GM18499 (cell line): ENCODE measurements at regions not wholly inside any gene's neighbourhood (a gene's known extent, or its start where the extent isn't known, plus 50 kb on each side); places are given as distances from the start of the nearest gene placed in this dataset.
A peak's percentile ranks its signal among the peaks of the same experiment; 100 is the strongest.
"Not testable (repeated sequence)": the region's sequence is repeated elsewhere in the genome, so short reads cannot be mapped to it uniquely, and the experiment has no call there.

Experiments used
- ATAC-seq: cut with Tn5 transposase; IDR thresholded peaks from one replicate; pipeline ENCODE4 v1.9.1; 2021; ENCODE audit warnings: moderate number of reproducible peaks; ENCODE audit not compliant: insufficient read depth, unreplicated experiment

DNA sequence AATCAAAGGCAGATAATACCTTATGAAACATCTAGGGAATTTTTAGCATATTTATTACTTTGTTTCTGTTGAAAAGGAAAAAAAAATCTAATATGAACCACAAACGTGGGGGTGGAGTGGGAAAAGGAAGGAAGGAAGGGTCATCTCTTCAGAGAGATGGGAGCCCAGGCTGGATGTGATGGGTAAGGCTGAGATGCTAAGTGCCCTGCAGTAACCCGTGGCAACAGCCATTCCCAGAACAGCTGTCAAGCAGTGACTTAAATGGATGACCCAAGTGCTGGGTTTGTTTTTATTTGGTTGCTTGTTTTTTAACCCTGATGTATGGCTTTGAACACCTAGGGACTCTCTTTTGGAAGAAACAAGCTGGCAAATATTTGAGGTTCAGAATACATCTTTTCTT is 50.7 kb upstream of the KLF7 start:
- no peak for ATAC-seq

DNA sequence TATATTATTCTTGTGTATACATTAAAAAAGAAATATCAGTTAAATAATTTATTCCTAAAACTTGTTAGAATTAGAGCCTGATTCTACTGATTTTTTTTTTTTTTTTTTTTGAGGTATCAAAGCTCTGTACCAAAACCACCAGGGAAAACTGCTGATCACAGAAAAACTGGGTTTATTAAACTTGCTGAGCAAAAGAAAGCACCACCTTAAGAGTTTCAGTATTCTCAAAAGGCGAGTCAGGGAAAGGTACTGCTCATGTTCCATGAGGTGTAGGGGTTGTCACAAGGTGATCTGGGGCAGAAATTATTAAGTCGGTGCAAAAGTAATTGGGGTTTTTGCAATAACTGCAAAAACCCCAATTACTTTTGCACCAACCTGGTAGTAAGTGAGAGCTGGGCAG is 51.7 kb upstream of the KLF7 start:
- no peak for ATAC-seq

DNA sequence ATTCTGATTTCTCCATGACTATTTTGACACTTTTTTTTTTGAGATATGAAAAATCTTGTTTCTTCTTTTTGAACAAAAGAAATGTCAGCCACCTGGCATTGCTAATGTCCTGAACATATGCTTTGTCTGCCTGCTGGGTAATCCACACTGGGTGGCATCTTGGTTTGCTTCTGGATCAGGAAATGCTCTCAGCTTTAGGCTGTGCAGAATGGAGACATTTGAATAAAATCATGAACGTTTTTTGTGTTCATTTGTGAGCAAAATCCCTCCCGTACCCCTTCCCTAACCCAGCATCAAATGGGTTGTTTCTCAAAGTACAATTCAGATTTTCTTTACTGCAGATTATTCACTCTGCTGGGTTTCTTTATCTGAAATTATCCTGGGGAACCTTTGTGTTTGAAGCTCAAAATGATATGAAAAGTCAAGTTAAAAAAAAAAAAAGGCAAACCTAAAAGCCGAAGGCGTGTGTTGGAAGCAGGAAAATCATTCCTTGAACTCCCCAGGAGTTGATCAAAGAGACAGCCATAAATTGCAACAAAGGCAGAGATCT is 53.4 kb upstream of the KLF7 start:
- ATAC-seq = no peak

DNA sequence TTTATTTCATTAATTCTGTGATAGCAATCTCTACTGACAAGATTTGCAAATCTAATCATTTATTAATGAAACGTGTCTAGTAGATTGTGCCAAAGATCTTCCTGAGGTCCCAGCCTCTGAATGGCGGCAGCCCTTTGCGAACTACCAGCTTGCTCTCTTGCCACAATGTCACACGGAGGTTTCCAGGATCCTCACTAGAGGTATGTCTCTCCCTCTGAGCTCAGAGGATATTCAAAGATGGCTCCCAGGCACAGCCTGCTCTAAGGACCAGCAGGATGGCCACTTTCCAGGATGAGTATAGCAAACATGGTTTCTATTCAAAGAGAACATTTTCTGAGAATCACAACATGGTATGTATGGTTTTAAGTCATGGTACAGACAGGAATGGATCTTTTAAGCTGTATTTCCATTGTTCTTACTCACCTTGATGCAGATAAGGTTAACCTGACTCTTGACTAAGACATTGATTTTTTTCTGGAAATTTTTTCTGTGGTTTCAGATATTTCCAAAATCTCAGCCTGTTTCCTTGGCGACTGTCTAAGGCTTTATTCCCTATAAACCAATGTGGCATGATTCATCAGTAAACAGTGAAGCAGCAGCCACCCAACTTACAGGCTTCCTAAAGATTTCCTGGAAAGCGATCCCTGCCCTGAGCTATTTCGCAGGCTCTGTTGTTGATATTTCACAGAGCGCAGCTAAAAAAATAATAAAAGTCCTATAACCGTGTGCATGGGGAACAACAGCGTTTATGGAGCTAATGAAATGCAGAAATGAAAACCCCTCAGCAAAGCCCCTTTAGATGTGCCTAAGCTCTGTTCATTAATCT is 54.1 kb upstream of the KLF7 start:
- ATAC-seq = no peak

DNA sequence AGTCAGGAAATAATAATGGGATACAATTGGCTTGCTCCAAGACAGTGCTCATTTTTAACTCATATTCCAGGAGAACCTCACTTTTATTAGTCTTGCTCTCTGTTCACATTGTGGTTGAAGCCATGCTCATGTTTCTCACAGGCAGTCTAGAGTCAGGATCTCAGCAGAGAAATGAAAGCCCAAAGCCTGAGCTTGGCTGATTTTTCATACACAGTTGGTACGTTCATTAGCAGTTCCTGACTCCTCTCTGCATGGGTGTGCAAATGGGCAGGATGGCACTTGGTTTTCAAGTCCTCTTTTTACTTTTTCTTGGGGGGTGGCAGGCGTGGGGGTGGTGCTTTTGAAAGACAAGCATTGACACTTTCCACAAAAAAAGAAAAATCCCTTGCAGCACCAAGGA is 56.0 kb upstream of the KLF7 start:
- ATAC-seq = no peak

DNA sequence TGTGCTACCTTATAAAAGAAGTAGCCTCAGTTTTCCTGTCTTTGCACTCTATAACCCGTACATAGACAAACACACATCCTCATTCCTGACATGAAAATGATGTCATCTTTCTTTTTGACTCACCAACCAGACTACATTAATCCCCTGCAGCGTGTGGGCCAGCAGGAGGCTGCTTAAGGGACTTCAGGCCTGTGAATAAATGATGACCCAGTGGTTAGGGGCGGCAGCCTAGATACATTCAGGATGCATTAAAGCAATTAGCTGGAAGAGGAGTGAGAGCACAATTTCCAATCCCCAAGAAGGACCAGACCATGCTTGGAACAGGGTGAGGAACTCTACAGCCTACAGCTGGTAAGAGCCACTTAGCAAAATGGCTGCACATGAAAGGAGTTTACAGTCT is 57.3 kb upstream of the KLF7 start:
- ATAC-seq = peak; percentile 84

DNA sequence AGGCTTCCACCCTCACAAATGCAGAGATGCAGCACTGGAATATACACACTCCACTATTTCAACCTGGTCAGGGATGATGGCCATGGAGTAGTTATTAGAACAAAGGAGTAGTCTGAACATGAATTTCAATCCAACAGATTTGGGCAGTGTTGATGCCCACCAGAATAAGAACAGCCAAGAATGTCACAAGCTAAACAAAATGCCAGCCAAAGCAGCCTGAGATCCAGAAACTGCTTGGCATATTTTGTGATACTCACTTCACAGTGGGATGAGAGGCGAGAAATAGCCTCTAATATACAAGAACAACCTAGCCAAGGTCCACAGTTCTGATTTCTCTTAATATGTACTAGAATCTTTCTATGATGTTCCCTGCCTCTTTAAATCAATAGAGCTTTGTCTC is 58.6 kb upstream of the KLF7 start:
- no peak for ATAC-seq

DNA sequence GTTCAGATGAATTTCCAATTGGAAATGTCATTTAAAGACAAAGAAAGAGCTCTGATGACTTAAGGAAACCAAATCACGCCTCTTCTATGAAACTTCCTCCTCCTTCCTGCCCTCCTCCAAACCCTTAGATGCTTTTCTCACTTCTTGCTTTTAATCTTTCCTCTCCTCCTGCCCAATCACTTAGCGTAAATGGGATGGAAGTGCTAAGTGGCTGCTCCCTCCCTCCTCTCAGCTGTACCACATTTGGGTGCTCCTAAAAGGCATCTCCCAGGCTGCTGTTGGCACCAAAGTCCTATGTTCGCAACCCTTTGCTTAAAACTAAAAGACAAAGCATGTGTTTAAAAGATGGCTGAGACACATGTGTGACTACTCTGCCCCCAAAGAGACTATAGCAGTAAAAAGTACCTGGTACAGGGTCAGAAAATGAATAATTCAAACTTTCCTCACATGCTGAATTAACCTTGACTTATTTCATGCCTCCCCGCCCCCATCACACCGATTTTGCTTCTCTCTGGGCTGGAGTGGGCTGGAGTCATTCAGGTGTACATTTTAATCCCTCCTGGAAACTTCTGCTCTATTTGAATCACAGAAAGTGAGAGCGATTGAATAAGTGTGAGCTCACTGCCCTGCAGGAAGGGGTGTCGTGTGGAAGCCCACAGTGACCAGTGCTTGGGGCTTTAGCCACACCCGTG is 59.2 kb upstream of the KLF7 start:
- no peak for ATAC-seq

DNA sequence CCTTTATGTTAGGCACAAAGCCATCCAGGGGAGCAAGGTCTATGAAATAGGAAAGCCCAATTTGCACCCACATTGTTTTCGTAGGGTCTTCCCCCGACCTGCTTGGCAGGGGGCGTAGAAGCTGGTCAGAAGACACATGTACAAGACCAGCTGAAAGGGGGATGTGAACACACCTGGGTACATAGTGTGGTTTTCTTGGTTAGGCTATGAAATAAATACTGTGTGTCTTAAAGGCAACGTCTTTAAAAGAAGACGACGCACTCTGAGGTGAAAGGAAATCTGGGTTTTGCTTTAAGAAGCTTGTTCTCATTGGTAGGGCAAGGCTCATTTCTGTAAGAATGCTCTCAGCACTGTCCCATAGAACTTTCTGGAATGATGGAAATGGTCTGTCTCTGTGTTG is 60.0 kb upstream of the KLF7 start:
- ATAC-seq = peak; percentile 29

DNA sequence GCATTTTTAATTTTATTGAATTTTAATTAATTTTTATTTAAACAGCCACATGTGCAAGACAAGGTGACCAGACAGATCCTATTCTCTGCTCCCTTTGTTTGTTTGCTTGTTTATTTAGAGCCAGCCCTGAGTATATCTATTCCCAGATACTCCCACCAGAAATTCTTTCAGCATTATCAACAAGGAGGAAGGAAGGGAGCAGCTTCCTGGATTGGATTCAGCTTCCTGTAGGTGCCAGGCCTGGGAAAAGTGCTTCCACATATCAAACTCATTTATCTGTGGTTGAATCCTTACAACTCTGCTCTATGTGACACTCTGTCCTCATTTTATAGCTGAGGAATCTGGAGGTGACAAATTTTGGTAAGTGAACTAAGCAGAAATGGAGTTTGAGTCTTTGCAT is 60.5 kb upstream of the KLF7 start:
- no peak for ATAC-seq

DNA sequence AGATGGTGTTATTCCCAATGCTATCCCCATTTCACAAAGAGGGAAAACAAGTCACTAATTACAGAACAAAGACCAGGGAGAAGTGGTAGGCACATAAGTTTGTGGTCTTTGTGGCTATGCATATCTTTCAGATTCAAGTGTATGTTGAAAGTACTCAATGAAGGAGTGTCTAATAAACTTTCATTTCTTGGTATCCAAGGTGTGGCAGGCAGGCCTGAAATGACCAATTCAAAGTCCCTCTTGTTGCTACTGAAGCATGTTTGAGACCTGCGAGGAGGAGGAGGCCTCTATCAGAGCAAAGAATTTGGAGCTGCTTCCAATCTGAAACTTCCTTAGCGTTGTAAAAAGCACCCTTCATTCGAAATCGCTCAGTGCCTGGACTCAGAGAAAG is 60.9 kb upstream of the KLF7 start:
- no peak for ATAC-seq

DNA sequence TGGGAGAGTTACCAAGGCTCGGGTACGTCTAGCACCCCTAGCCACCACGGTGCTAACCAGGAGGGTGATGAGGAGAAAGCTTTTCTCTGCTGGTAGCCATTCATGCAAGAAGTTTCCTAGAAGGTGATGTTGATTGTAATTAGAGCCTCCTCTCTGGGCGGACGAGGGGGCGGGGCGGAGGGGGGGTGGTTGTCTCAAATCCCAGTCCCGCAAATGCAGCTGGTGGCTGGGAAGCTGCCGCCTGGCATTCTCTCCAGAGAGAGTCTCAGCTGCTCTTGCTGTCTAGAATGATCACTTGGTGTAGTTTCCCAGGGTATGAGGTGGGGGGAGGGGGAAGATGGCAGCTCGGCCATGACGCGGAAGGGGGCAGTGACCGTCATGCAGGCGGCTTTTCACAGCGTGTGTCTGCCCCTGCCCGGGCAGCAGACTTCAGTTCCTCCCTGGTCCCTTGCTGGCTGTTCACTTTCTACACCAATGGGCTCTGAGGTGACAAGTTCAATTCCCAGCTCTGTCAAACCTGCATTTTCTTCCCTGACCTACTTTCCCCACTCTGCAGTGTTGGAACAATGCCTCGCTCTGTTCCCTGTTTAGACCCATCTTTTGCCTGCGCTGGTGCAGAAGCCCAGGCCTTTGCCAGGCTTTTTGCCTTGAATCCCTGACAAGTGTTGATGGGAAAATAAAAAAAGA is 61.5 kb upstream of the KLF7 start:
- ATAC-seq = no peak

DNA sequence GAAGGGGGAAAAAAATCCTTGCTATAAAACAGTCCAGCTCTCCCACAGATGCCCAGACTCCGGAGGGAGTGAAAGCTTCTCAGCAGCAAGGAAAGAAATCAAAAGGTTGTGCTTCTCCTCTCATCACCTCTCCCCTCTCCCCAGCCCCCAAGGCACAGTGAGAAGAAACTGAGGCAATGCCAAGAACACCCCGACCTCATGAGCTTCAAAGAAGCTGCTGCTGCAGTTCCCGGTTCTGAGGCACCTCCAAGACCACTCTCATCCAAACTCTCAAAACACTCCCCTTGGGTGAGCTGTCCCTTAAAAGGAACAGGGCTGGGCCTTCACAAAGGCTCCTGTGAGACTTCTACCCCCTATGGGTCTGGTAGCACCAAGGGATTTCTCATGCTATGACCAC is 62.0 kb upstream of the KLF7 start:
- ATAC-seq = no peak

DNA sequence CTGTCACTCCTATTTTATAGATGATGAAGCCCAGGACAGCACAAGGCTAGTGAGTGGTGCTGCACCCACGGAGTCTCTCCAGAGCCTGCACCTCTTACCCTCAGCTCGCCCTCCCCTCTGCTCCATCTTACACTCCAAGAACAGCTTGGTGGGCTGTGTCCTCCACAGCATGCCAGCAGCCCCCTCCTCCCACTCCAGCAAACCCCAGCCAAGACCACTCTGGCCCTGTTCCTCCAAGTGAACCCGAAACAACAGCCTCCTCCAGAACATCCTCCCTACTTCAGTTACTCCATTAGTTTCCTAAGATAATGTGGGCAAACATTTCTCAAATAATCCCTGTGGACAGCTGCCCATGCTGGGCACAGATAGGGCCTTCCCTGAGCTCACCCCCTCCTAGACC is 62.7 kb upstream of the KLF7 start:
- ATAC-seq = no peak

DNA sequence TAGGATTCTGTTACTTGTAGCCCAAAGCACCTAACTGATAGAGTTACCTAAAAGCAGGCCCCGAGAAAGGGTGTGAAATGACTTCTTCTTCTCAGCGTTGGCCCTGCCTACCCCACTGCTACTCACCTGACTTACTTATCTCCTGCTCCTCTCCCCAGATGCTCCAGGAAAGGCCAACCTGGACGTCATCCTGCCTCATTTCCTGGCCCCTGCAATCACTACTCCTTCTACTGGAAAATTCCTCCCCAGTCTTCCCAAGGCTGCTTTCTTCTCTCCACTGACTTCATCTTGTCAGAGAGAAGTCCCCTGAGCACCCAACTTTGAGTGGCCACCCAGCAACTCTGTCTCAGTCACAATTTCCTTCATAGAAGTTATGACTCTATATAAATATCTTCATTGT is 63.4 kb upstream of the KLF7 start:
- ATAC-seq = no peak

DNA sequence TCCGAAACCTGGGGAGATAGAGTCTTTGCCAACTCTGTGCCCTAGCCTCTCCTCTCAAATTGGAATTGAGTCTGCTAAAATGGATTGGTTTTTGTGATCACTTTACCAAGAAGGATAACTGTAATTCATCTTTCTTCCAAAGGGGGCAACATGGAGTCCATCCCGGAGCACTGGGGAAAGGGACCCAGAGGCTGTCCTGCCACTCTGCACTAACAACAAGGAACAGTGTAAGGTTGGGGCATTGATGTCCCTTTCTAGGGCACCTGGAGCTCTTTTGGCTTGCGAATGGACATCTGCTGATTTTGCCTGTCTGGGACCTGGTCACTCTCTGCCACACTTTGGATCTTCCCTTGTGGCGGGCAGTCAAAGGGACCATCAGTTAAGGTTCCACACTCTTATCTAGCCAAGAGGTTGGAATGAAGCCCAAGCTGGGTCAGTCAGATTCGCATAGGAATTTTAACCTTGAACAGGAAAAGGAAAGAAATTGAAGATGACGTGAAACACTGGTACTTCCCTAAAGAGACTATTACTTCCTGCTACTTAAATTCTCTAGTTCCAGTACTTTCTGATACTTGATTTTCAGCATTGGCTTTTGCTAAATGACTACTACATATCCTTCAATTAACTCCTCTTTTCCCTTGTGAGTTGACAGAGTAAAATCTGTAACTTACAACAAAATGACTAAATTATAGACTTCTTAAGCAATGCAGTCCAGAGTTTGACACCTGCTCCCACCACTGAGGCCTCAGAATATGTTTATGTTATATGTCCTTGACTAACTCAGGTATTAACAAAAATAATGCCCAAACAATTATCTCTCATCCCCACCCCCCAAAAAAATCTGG is 64.7 kb upstream of the KLF7 start:
- no peak for ATAC-seq

DNA sequence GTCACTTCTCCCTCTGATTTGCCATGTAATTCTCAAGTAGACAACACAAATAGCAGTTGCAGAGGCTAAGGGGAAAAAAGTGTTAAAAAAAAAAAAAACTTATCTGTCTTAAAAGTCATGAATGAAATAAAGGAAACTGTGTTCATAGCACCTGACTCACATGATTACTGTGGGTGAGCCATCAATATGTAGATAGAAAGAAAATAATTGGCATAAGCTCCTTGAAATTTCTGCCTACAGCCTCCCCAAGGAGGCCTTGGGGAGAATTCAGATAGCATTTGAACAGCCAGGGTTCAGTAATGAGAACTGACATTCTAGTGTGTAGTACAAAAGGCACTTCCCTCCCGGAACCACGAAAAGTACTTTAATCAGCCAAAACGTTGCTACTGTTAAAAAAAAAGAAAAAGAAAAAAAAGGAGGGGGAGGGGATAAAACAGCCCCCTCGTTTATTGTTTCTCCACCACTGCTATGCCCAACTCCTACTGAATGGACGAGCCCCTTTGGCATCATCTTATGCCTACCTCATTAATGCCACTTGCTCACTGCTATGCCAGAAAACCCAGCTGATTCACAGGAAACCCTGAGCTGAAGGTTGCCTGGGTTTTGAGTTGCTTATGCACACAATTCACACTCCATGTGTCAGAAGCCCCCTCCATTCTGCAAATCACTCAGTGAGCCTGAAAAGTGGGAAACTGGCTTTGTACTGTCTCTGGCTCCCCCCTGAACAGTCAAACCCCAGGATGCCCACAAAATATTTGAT is 65.5 kb upstream of the KLF7 start:
- ATAC-seq = no peak

DNA sequence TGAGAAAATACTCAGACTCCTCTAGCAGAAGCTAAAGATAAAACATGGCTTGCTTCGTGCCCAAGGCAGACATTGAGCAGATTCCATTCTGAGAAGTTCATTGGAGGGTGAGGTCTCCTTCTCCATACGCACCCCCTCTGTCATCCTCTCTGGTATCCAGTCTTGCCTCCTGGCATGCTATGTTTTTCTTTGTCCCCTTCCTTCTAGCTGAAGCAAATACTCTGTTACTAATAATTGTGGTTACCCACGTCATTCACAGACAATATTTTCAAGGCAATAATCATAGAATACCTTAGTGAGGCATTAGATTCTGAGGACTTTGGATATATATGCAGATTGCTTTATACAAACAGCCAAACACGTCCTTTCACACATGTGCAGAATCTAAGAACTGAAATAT is 66.2 kb upstream of the KLF7 start:
- no peak for ATAC-seq

DNA sequence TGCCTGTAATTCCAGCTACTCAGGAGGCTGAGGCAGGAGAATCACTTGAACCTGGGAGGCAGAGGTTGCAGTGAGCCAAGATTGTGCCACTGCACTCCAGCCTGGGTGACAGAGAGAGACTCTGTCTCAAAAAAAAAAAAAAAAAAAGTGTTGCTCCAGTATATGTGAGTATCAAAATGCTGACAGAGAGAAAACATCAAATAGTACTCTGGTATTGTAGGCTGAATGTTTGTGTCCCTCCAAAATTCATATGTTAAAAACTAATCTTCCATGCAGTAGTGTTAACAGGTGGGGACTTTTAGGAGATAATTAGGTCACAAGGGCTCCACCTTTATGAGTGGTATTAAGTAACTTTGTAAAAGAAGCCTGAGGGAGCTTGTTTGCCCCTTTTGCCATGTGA is 67.4 kb upstream of the KLF7 start:
- not testable (repeated sequence) for ATAC-seq

DNA sequence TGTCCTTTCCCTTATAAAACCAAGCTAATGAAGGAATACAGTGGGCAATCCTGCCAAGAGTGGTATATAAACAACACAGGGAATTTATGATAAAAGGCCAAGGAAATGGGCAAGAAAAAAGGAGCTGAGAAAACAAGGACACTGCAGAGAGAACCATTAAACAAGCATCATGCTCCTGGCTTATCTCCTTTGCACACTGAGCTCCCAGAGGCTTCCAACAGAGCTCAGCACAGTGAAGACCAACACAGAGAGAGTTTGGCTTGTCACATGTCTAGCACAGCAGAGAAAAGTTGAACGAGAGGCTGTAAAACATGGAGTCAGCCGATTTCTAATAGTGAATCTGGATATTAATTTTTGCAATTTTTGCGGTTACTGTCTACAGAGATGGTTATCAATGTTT is 68.0 kb upstream of the KLF7 start:
- ATAC-seq = no peak
